ENCODE measurements at regions not wholly inside any gene's neighbourhood (a gene's known extent, or its start where the extent isn't known, plus 50 kb on each side); places are given as distances from the start of the nearest gene placed in this dataset.

DNA sequence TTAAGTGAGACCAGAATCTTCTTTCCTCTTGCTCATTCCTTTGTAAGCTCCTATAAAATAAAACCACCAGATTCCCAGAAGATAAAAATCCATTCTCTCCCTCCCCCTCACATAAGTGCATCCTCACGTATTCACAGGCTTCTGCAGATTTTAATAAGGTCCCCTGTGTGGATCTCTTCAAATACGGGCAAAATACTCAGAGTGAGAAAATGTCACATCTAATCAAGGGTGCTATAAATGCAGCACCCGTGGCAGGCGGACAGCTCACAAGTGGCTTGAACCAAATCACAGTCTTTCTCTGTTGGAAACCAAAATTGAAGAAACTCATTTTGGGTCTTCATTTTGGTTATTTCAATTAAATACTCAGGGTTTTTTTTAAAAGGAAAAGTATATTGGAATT lies 212.9 kb upstream of the CMC1 start:
- TF ChIP-seq CTCF (IDR thresholded peaks at IDR 0.05), result no peak
- H3K4me3 ChIP-seq, result no peak overlapping the region
- H3K4me1 ChIP-seq, result no peaks in the 10 kb centered on the region
- no peak for DNase-seq
- intact Hi-C loops (cut with DNase I), result no loop called here
- no peak overlapping the region for H3K27ac ChIP-seq
- no peaks in the 10 kb centered on the region for H3K27me3 ChIP-seq
- H3K36me3 ChIP-seq, result no peaks in the 10 kb centered on the region
- ATAC-seq, result no peak
- H3K9me3 ChIP-seq, result peaks cover 3% of the 10 kb centered on the region

GRCh38 chr3:28033059-28033784 lies 208.2 kb upstream of the CMC1 start:
- no peaks in the 10 kb centered on the region for H3K36me3 ChIP-seq
- H3K4me1 ChIP-seq, result no peaks in the 10 kb centered on the region
- H3K27ac ChIP-seq, result no peak overlapping the region
- no peak for DNase-seq
- no peak for ATAC-seq
- intact Hi-C loops (cut with DNase I), result no loop called here
- TF ChIP-seq CTCF (IDR thresholded peaks at IDR 0.05), result no peak
- no peak overlapping the region for H3K4me3 ChIP-seq
- no peaks in the 10 kb centered on the region for H3K27me3 ChIP-seq
- no peaks in the 10 kb centered on the region for H3K9me3 ChIP-seq

DNA sequence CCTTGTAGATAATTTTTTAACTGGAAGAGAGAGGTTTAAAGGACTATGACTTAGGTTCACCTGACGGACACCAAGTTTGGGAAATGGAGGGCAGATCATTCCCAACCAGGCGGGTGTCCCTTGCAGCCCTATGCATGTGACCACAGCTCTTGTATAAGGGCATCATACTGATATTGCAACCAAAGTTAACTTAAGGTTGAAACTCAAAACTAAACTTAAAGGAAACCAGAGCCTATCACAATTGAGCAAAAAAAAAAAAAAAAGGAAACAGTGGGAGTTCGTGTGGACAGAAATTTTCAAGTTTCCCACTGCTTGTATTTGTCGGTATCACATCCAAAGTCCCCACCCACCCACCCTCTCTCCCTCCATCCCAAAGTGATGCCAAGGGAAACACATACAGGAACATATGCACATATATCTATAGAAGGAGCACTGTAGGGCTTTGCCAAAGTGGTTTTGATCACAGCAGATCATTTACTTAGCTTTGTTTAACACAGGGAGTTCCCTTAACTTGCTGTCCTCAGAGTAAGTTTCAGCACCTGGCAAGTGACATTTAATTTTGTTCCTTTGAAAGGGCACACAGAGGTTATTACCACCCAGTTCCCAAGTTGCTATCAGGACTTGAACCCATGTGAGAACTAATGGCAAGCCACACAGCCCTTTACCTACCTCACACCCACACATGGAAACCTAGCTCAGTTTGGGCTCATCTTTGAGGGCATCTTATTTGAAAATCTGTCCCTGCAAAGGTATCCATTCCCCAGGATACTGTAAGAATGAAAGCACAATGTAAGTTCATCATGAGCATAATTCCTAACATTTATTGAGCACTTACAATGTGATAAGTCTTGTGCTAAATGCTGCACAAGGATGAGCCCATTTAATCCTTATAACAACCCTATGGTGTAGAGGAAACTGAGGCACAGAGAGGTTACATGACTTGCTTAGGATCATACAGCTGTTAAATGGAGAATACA lies 204.5 kb upstream of the CMC1 start:
- no peak for TF ChIP-seq CTCF (IDR thresholded peaks at IDR 0.05)
- H3K27me3 ChIP-seq, result no peaks in the 10 kb centered on the region
- H3K27ac ChIP-seq, result no peak overlapping the region
- H3K36me3 ChIP-seq, result no peaks in the 10 kb centered on the region
- DNase-seq (no peak), ATAC-seq (no peak)
- intact Hi-C loops (cut with DNase I), result no loop called here
- H3K9me3 ChIP-seq, result no peaks in the 10 kb centered on the region
- H3K4me1 ChIP-seq, result no peaks in the 10 kb centered on the region
- no peak overlapping the region for H3K4me3 ChIP-seq

DNA sequence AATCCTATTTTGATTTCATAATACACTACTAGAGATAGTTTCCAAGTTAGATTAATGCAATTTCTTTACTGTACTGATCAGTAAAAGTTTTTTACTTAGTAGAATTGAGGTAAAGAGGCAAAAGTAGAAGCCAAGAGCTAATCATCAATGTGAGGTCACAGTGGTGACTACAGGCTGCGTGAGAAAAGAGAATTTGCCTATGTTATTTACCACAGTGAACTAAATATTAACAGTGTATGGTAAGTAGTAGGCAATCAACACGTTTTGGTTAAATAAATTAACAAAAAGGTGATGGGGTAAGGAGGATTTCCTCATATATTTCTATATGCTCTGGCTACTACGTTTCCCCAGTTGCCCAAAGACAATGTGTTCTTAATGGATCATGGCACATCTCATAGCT lies 202.2 kb upstream of the CMC1 start:
- no peak overlapping the region for H3K4me3 ChIP-seq
- intact Hi-C loops (cut with DNase I), result no loop called here
- H3K36me3 ChIP-seq, result no peaks in the 10 kb centered on the region
- DNase-seq (no peak), ATAC-seq (no peak)
- H3K27me3 ChIP-seq, result no peaks in the 10 kb centered on the region
- no peaks in the 10 kb centered on the region for H3K9me3 ChIP-seq
- no peak for TF ChIP-seq CTCF (IDR thresholded peaks at IDR 0.05)
- H3K4me1 ChIP-seq, result no peaks in the 10 kb centered on the region
- no peak overlapping the region for H3K27ac ChIP-seq

- H3K9me3 ChIP-seq, result no peaks in the 10 kb centered on the region
- no peaks in the 10 kb centered on the region for H3K27me3 ChIP-seq
- TF ChIP-seq CTCF (IDR thresholded peaks at IDR 0.05), result no peak
- ATAC-seq (no peak), DNase-seq (no peak)
- no peak overlapping the region for H3K27ac ChIP-seq
- no peaks in the 10 kb centered on the region for H3K36me3 ChIP-seq
- intact Hi-C loops (cut with DNase I), result no loop called here
- H3K4me1 ChIP-seq, result no peaks in the 10 kb centered on the region
- no peak overlapping the region for H3K4me3 ChIP-seq
These were observed 201.6 kb upstream of the CMC1 start for GRCh38 chr3:28039829-28040228.
